ENCODE measurements at regions not wholly inside any gene's neighbourhood (a gene's known extent, or its start where the extent isn't known, plus 50 kb on each side); places are given as distances from the start of the nearest gene placed in this dataset.

DNA sequence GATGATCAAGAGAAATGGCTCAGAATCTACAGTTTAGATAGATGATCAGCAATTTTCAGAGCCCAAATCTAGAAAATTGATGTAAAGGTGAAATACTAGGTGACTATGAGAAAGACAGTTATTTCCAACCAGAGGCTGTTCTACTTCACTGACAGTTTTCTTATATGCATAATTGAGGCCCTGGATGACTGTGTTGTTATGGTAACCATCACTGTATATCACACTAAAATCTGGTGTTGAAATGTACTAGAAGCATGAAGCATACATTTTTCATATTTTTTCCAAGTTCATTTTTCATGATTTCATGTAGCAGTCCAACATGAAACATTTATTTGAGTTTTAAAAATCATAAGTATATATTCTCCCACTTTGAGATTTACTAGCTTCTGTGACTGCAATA, 87.4 kb downstream of the ATXN3L start:
- no peak for DNase-seq (ENCODE audit: low read depth)
- no peak overlapping the region for H3K4me3 ChIP-seq (ENCODE audit: low read depth, low read length)
- no peak for TF ChIP-seq CTCF (IDR thresholded peaks at IDR 0.05; ENCODE audit: low read depth, low read length, missing control alignments)
- in situ Hi-C loops (cut with HindIII; ENCODE audit: low sequenced_read_pairs): no loop called here

DNA sequence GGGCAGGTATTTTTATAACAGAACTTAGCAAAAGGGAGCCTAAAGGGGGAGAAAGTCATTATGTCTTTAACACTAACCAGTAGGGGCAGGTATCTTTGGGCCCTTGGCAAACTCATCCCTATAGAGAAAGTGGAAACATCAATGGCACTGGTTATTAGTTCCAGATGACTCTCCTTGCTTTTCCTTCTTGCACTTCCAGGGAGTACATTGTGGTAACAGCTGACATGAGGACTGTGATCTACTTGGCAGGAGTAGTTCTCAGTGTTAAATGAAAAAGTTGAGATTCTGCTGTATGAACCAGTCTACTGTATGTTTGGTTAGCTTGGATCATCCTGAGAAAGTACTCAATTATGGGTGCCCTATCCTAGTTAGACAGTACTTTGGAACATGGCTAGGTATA, 93.6 kb downstream of the ATXN3L start:
- DNase-seq (ENCODE audit: low read depth): no peak
- TF ChIP-seq CTCF (IDR thresholded peaks at IDR 0.05; ENCODE audit: low read depth, low read length, missing control alignments): no peak
- in situ Hi-C loops (cut with HindIII; ENCODE audit: low sequenced_read_pairs): no loop called here
- H3K4me3 ChIP-seq (ENCODE audit: low read depth, low read length): no peak overlapping the region

- no peak for TF ChIP-seq CTCF (IDR thresholded peaks at IDR 0.05; ENCODE audit: low read depth, low read length, missing control alignments)
- in situ Hi-C loops (cut with HindIII; ENCODE audit: low sequenced_read_pairs): no loop called here
- DNase-seq (ENCODE audit: low read depth): peak; percentile 88
- no peak overlapping the region for H3K4me3 ChIP-seq (ENCODE audit: low read depth, low read length)
These were observed 95.8 kb downstream of the ATXN3L start for GRCh38 chrX:13223868-13224567.

GRCh38 chrX:13220916-13221315, 98.9 kb downstream of the ATXN3L start:
- DNase-seq (ENCODE audit: low read depth): peak; percentile 89
- TF ChIP-seq CTCF (IDR thresholded peaks at IDR 0.05; ENCODE audit: low read depth, low read length, missing control alignments): no peak
- in situ Hi-C loops (cut with HindIII; ENCODE audit: low sequenced_read_pairs): no loop called here
- H3K4me3 ChIP-seq (ENCODE audit: low read depth, low read length): no peak overlapping the region

GRCh38 chrX:13219991-13220764, 99.7 kb downstream of the ATXN3L start:
- TF ChIP-seq CTCF (IDR thresholded peaks at IDR 0.05; ENCODE audit: low read depth, low read length, missing control alignments): no peak
- H3K4me3 ChIP-seq (ENCODE audit: low read depth, low read length): no peak overlapping the region
- DNase-seq (ENCODE audit: low read depth): no peak
- in situ Hi-C loops (cut with HindIII; ENCODE audit: low sequenced_read_pairs): no loop called here

DNA sequence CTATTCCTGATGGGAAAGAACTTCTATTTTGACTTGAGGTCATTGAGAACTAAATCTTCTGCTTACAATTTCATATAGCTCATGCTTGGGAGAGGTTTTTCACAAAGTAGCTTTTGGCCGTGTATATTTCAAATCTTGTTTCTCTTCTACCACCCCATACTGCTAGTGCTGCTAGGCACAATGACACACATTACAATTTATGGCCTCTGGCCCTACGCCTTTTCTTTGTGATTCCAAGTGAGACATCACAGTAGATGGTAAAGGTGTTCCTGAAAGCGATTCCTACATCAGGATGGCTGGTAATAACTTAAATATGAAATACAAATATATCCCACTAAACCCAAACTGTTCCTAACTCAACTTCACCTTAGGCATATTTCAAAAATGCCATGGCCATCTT, 101.1 kb downstream of the ATXN3L start:
- no peak for TF ChIP-seq CTCF (IDR thresholded peaks at IDR 0.05; ENCODE audit: low read depth, low read length, missing control alignments)
- no peak for DNase-seq (ENCODE audit: low read depth)
- in situ Hi-C loops (cut with HindIII; ENCODE audit: low sequenced_read_pairs): no loop called here
- H3K4me3 ChIP-seq (ENCODE audit: low read depth, low read length): no peak overlapping the region
